HL-60 (cell line): ENCODE measurements at regions not wholly inside any gene's neighbourhood (a gene's known extent, or its start where the extent isn't known, plus 50 kb on each side); places are given as distances from the start of the nearest gene placed in this dataset.

ENCODE experiments used
- POLR2AphosphoS5 ChIP-seq: IDR thresholded peaks from 2 replicates; pipeline ENCODE4 v1.6.1; 2012; ENCODE audit warnings: low read depth
- TF ChIP-seq, protein P1 (sequence below): IDR thresholded peaks from one replicate; pipeline ENCODE4 v1.5.1; 2011; ENCODE audit warnings: low read length, control low read depth, inconsistent platforms; ENCODE audit not compliant: insufficient read depth
- TF ChIP-seq, protein P2 (sequence below): IDR thresholded peaks from 2 replicates; pipeline ENCODE4 v1.6.1; 2012; ENCODE audit warnings: low read depth; ENCODE audit not compliant: insufficient replicate concordance

DNA sequence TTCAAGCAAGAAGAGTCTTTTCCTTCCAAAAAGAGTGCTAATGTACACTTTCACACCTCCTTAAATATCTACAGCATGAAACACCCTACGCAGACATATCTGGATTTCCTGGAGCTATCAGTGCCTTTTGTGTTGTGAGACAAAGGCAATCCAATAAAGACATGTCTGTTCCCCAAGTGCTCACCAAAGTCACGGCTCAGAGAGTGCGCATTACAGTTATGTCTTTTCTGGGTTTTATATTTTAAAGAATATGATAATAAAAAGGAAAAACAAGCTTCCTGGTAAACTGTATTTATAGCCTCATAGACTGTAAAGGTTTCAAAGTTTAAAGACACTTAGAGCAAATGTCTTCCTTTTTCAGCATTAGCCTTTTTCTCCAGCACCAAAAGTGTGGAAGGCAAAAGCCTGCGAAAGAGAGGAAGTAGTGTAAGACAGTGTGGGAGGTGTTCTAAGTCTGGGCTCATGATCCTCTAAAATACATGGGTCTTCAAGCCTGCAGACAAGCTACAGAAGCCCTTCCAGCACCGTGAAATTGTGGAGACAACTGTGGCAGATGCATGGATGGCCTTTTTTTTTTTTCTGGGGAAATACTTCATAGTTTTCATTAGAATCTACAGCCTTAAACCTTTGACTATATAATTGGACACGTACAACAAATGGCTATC is 135.0 kb upstream of the SLC35B3 start:
- TF ChIP-seq, protein P1, sequence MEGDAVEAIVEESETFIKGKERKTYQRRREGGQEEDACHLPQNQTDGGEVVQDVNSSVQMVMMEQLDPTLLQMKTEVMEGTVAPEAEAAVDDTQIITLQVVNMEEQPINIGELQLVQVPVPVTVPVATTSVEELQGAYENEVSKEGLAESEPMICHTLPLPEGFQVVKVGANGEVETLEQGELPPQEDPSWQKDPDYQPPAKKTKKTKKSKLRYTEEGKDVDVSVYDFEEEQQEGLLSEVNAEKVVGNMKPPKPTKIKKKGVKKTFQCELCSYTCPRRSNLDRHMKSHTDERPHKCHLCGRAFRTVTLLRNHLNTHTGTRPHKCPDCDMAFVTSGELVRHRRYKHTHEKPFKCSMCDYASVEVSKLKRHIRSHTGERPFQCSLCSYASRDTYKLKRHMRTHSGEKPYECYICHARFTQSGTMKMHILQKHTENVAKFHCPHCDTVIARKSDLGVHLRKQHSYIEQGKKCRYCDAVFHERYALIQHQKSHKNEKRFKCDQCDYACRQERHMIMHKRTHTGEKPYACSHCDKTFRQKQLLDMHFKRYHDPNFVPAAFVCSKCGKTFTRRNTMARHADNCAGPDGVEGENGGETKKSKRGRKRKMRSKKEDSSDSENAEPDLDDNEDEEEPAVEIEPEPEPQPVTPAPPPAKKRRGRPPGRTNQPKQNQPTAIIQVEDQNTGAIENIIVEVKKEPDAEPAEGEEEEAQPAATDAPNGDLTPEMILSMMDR: no peak
- TF ChIP-seq, protein P2, sequence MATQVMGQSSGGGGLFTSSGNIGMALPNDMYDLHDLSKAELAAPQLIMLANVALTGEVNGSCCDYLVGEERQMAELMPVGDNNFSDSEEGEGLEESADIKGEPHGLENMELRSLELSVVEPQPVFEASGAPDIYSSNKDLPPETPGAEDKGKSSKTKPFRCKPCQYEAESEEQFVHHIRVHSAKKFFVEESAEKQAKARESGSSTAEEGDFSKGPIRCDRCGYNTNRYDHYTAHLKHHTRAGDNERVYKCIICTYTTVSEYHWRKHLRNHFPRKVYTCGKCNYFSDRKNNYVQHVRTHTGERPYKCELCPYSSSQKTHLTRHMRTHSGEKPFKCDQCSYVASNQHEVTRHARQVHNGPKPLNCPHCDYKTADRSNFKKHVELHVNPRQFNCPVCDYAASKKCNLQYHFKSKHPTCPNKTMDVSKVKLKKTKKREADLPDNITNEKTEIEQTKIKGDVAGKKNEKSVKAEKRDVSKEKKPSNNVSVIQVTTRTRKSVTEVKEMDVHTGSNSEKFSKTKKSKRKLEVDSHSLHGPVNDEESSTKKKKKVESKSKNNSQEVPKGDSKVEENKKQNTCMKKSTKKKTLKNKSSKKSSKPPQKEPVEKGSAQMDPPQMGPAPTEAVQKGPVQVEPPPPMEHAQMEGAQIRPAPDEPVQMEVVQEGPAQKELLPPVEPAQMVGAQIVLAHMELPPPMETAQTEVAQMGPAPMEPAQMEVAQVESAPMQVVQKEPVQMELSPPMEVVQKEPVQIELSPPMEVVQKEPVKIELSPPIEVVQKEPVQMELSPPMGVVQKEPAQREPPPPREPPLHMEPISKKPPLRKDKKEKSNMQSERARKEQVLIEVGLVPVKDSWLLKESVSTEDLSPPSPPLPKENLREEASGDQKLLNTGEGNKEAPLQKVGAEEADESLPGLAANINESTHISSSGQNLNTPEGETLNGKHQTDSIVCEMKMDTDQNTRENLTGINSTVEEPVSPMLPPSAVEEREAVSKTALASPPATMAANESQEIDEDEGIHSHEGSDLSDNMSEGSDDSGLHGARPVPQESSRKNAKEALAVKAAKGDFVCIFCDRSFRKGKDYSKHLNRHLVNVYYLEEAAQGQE: no peak
- no peak for TF ChIP-seq POLR2AphosphoS5
